ENCODE measurements at regions not wholly inside any gene's neighbourhood (a gene's known extent, or its start where the extent isn't known, plus 50 kb on each side); places are given as distances from the start of the nearest gene placed in this dataset.

- TF ChIP-seq PBX3 (IDR thresholded peaks at IDR 0.05) (no peak), ELF1 (IDR thresholded peaks at IDR 0.05) (no peak), RXRA (IDR thresholded peaks at IDR 0.05; ENCODE audit: borderline replicate concordance, low read depth) (no peak)
- no peak overlapping the region for H3K9ac ChIP-seq
- H3F3A ChIP-seq (replicated peaks; ENCODE audit: insufficient read depth): no peaks in the 10 kb centered on the region
- no peaks in the 10 kb centered on the region for H3K9me2 ChIP-seq
- H3K4me2 ChIP-seq: no peak overlapping the region
- peaks cover 0 to 6% of the 10 kb centered on the region in 2 experiments; a peak in 1 of 4 replicates for H3K4me1 ChIP-seq (ENCODE audit: control insufficient read depth in 1 of 2, insufficient read depth in 2 of 2, low read depth in 1 of 2, low read length in 1 of 2)
- H2AFZ ChIP-seq (ENCODE audit: low read depth): no peak overlapping the region
- no peaks in the 10 kb centered on the region for H4K20me1 ChIP-seq (ENCODE audit: insufficient read depth)
- H3K27me3 ChIP-seq (ENCODE audit: insufficient read depth): no peaks in the 10 kb centered on the region
- no peaks in the 10 kb centered on the region for H3K36me3 ChIP-seq (replicated peaks in 1 of 2; ENCODE audit: control insufficient read depth in 1 of 2, insufficient read depth in 2 of 2, low read length in 1 of 2)
- POLR2A ChIA-PET: no interaction called here
- no peak overlapping the region for H3K4me3 ChIP-seq (ENCODE audit: low read depth in 2 of 2, low read length in 1 of 2)
- H3K79me2 ChIP-seq (ENCODE audit: insufficient read depth): no peaks in the 10 kb centered on the region
- WGBS (ENCODE audit: low lambda C conversion rate): 9% methylated on average over 1 of the region's 1 CpG
- CTCF ChIA-PET: no interaction called here
- H3K27ac ChIP-seq (ENCODE audit: low read depth in 2 of 2, low read length in 1 of 2): no peak overlapping the region
- no peak for DNase-seq
- peaks cover 3% of the 10 kb centered on the region; the same call in 1 of the 2 replicates for H3K9me3 ChIP-seq
Observed at GRCh38 chr2:129167456-129167855, 812.0 kb upstream of the RAB6C start.

GRCh38 chr2:129170570-129170969 lies 808.9 kb upstream of the RAB6C start:
- no peak overlapping the region for H3K4me3 ChIP-seq (ENCODE audit: low read depth in 2 of 2, low read length in 1 of 2)
- no peaks in the 10 kb centered on the region for H3K79me2 ChIP-seq (ENCODE audit: insufficient read depth)
- H3K9me2 ChIP-seq: no peaks in the 10 kb centered on the region
- peaks cover 8% of the 10 kb centered on the region; the same call in 1 of the 2 replicates for H3K9me3 ChIP-seq
- H3K36me3 ChIP-seq (replicated peaks in 1 of 2; ENCODE audit: control insufficient read depth in 1 of 2, insufficient read depth in 2 of 2, low read length in 1 of 2): no peaks in the 10 kb centered on the region
- no peak overlapping the region for H3K4me2 ChIP-seq
- H3K4me1 ChIP-seq (ENCODE audit: control insufficient read depth in 1 of 2, insufficient read depth in 2 of 2, low read depth in 1 of 2, low read length in 1 of 2): no peaks in the 10 kb centered on the region; a peak in 2 of 4 replicates
- H4K20me1 ChIP-seq (ENCODE audit: insufficient read depth): no peaks in the 10 kb centered on the region
- H3K27ac ChIP-seq (ENCODE audit: low read depth in 2 of 2, low read length in 1 of 2): no peak overlapping the region
- TF ChIP-seq EP300 (IDR thresholded peaks at IDR 0.05; ENCODE audit: borderline replicate concordance in 1 of 2, low read depth in 1 of 2, low read length in 1 of 2): no peak
- no peak for TF ChIP-seq GATA2 (CRISPR knock-in tag; IDR thresholded peaks at IDR 0.05)
- no peak for TF ChIP-seq FOXJ3 (CRISPR knock-in tag; IDR thresholded peaks at IDR 0.05)
- TF ChIP-seq TCF12 (IDR thresholded peaks at IDR 0.05): no peak
- no peak for TF ChIP-seq RXRA (IDR thresholded peaks at IDR 0.05; ENCODE audit: borderline replicate concordance, low read depth)
- TF ChIP-seq SMC3 (IDR thresholded peaks at IDR 0.05; ENCODE audit: low read depth, low read length): no peak
- TF ChIP-seq MXI1 (IDR thresholded peaks at IDR 0.05; ENCODE audit: low read depth, low read length): no peak
- no peak for TF ChIP-seq ELF1 (IDR thresholded peaks at IDR 0.05)
- TF ChIP-seq NRF1 (IDR thresholded peaks at IDR 0.05; ENCODE audit: low read depth, low read length): no peak
- no peak for TF ChIP-seq PBX3 (IDR thresholded peaks at IDR 0.05)
- 12% methylated on average over 2 of the region's 2 CpGs for WGBS (ENCODE audit: low lambda C conversion rate)
- ChIA-PET POLR2A (no interaction called here), CTCF (no interaction called here)
- H3K9ac ChIP-seq: no peak overlapping the region
- no peak overlapping the region for H2AFZ ChIP-seq (ENCODE audit: low read depth)
- no peaks in the 10 kb centered on the region for H3F3A ChIP-seq (replicated peaks; ENCODE audit: insufficient read depth)
- H3K27me3 ChIP-seq (ENCODE audit: insufficient read depth): no peaks in the 10 kb centered on the region
- no peak for DNase-seq

GRCh38 chr2:129174143-129174542 lies 805.3 kb upstream of the RAB6C start:
- Histone ChIP-seq H4K20me1 (ENCODE audit: insufficient read depth) (no peaks in the 10 kb centered on the region), H3K36me3 (replicated peaks in 1 of 2; ENCODE audit: control insufficient read depth in 1 of 2, insufficient read depth in 2 of 2, low read length in 1 of 2) (no peaks in the 10 kb centered on the region), H3K4me3 (ENCODE audit: low read depth in 2 of 2, low read length in 1 of 2) (no peak overlapping the region), H3K79me2 (ENCODE audit: insufficient read depth) (no peaks in the 10 kb centered on the region), H3K4me2 (no peak overlapping the region), H3K4me1 (ENCODE audit: control insufficient read depth in 1 of 2, insufficient read depth in 2 of 2, low read depth in 1 of 2, low read length in 1 of 2) (no peaks in the 10 kb centered on the region; a peak in 2 of 4 replicates), H2AFZ (ENCODE audit: low read depth) (no peak overlapping the region), H3K9me3 (peaks cover 8% of the 10 kb centered on the region; the same call in 1 of the 2 replicates), H3F3A (replicated peaks; ENCODE audit: insufficient read depth) (no peaks in the 10 kb centered on the region), H3K27ac (ENCODE audit: low read depth in 2 of 2, low read length in 1 of 2) (no peak overlapping the region), H3K9ac (no peak overlapping the region), H3K9me2 (no peaks in the 10 kb centered on the region), H3K27me3 (ENCODE audit: insufficient read depth) (no peaks in the 10 kb centered on the region)
- ChIA-PET POLR2A (no interaction called here), CTCF (no interaction called here)
- no peak for DNase-seq
- 2% methylated on average over 2 of the region's 2 CpGs for WGBS (ENCODE audit: low lambda C conversion rate)
- TF ChIP-seq EZH2phosphoT487 (IDR thresholded peaks at IDR 0.05; ENCODE audit: borderline replicate concordance, low read depth) (no peak), FOXM1 (IDR thresholded peaks at IDR 0.05; ENCODE audit: low read depth) (no peak), USF1 (IDR thresholded peaks at IDR 0.05; ENCODE audit: borderline replicate concordance, low read depth) (no peak), FOXJ3 (CRISPR knock-in tag; IDR thresholded peaks at IDR 0.05) (no peak), RXRA (IDR thresholded peaks at IDR 0.05; ENCODE audit: borderline replicate concordance, low read depth) (no peak), ELF1 (IDR thresholded peaks at IDR 0.05) (no peak), NRF1 (IDR thresholded peaks at IDR 0.05; ENCODE audit: low read depth, low read length) (no peak), TCF12 (IDR thresholded peaks at IDR 0.05) (no peak), TAF1 (IDR thresholded peaks at IDR 0.05; ENCODE audit: borderline replicate concordance, low read depth, low read length) (no peak), SMC3 (IDR thresholded peaks at IDR 0.05; ENCODE audit: low read depth, low read length) (no peak), MEF2A (IDR thresholded peaks at IDR 0.05; ENCODE audit: borderline replicate concordance, low read depth) (no peak), USF2 (IDR thresholded peaks at IDR 0.05; ENCODE audit: borderline replicate concordance, low read depth, low read length) (no peak)

Data from SK-N-SH (cell line).